ENCODE measurements at regions not wholly inside any gene's neighbourhood (a gene's known extent, or its start where the extent isn't known, plus 50 kb on each side); places are given as distances from the start of the nearest gene placed in this dataset.

GRCh38 chr17:15177343-15177742 is 87.8 kb downstream of the PMP22 start:
- DNase-seq (ENCODE audit: low read depth): no peak

GRCh38 chr17:15175356-15175755 is 89.8 kb downstream of the PMP22 start:
- no peak for DNase-seq (ENCODE audit: low read depth)

GRCh38 chr17:15171167-15172047 is 93.7 kb downstream of the PMP22 start:
- DNase-seq (ENCODE audit: low read depth): peak; percentile 49

GRCh38 chr17:15169676-15170075 is 95.5 kb downstream of the PMP22 start:
- peak; percentile 3 for DNase-seq (ENCODE audit: low read depth)

- DNase-seq (ENCODE audit: low read depth): no peak
Observed at GRCh38 chr17:15168379-15168778, 96.7 kb downstream of the PMP22 start.

GRCh38 chr17:15161395-15161794 is 103.7 kb downstream of the PMP22 start:
- no peak for DNase-seq (ENCODE audit: low read depth)

GRCh38 chr17:15157051-15157450 is 108.1 kb downstream of the PMP22 start:
- peak; percentile 1 for DNase-seq (ENCODE audit: low read depth)

- DNase-seq (ENCODE audit: low read depth): no peak
Observed at GRCh38 chr17:15154618-15155017, 110.5 kb downstream of the PMP22 start.

GRCh38 chr17:15145621-15146020 is 119.5 kb downstream of the PMP22 start:
- no peak for DNase-seq (ENCODE audit: low read depth)

GRCh38 chr17:15143524-15143923 is 121.6 kb downstream of the PMP22 start:
- DNase-seq (ENCODE audit: low read depth): no peak

- no peak for DNase-seq (ENCODE audit: low read depth)
Observed at GRCh38 chr17:15134363-15134762, 130.8 kb downstream of the PMP22 start.

GRCh38 chr17:15133826-15134225 is 131.3 kb downstream of the PMP22 start:
- no peak for DNase-seq (ENCODE audit: low read depth)

GRCh38 chr17:15133143-15133542 is 132.0 kb downstream of the PMP22 start:
- DNase-seq (ENCODE audit: low read depth): no peak

GRCh38 chr17:15130426-15130825 is 134.7 kb downstream of the PMP22 start:
- no peak for DNase-seq (ENCODE audit: low read depth)

GRCh38 chr17:15129986-15130385 is 135.1 kb downstream of the PMP22 start:
- DNase-seq (ENCODE audit: low read depth): no peak

GRCh38 chr17:15124746-15125145 is 140.4 kb downstream of the PMP22 start:
- DNase-seq (ENCODE audit: low read depth): no peak

GRCh38 chr17:15124264-15124595 is 140.9 kb downstream of the PMP22 start:
- no peak for DNase-seq (ENCODE audit: low read depth)

GRCh38 chr17:15123593-15124263 is 141.4 kb downstream of the PMP22 start:
- DNase-seq (ENCODE audit: low read depth): peak; percentile 21

- no peak for DNase-seq (ENCODE audit: low read depth)
Observed at GRCh38 chr17:15122857-15123256, 142.3 kb downstream of the PMP22 start.

- DNase-seq (ENCODE audit: low read depth): no peak
Observed at GRCh38 chr17:15121426-15121825, 143.7 kb downstream of the PMP22 start.

GRCh38 chr17:15119968-15120367 is 145.2 kb downstream of the PMP22 start:
- DNase-seq (ENCODE audit: low read depth): no peak

GRCh38 chr17:15117239-15117638 is 147.9 kb downstream of the PMP22 start:
- no peak for DNase-seq (ENCODE audit: low read depth)

All from LHCN-M2 (cell line).